OCI-LY3 (cell line): ENCODE measurements at regions not wholly inside any gene's neighbourhood (a gene's known extent, or its start where the extent isn't known, plus 50 kb on each side); places are given as distances from the start of the nearest gene placed in this dataset.

Source experiments
- EZH2phosphoT487 ChIP-seq: fragments of 200-600 bp; shearing (Covaris generic); IDR thresholded peaks from 2 replicates; pipeline ENCODE4 v1.6.1; 2018; ENCODE audit warnings: antibody characterized with exemption, mixed run types, low read depth
- TF ChIP-seq, protein P1 (sequence below): fragments of 200-600, 300-600 bp; sonication (generic); IDR thresholded peaks from 2 replicates; pipeline ENCODE4 v1.5.1; 2014; ENCODE audit warnings: antibody characterized with exemption, low read length, low read depth

DNA sequence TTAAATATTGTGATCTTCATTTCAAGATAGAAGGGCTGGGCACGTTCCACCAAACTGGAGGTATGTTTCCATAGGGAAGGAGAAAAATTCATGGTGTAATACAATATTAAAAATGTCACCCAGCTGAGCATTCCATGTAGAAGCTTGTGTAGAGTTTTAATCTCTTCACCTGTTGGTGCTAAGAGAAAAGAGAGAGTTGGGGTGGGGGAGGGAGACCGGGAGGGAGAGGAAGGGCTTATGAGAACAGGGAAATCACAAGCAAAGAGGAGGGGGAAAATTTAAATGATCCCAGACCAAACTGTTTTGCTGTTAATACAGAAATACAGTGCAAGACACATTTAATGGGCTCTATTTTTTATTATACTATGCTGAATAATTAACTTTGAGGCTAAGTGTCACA is 345.8 kb downstream of the ZNF536 start:
- TF ChIP-seq, protein P1, sequence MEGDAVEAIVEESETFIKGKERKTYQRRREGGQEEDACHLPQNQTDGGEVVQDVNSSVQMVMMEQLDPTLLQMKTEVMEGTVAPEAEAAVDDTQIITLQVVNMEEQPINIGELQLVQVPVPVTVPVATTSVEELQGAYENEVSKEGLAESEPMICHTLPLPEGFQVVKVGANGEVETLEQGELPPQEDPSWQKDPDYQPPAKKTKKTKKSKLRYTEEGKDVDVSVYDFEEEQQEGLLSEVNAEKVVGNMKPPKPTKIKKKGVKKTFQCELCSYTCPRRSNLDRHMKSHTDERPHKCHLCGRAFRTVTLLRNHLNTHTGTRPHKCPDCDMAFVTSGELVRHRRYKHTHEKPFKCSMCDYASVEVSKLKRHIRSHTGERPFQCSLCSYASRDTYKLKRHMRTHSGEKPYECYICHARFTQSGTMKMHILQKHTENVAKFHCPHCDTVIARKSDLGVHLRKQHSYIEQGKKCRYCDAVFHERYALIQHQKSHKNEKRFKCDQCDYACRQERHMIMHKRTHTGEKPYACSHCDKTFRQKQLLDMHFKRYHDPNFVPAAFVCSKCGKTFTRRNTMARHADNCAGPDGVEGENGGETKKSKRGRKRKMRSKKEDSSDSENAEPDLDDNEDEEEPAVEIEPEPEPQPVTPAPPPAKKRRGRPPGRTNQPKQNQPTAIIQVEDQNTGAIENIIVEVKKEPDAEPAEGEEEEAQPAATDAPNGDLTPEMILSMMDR: no peak
- no peak for TF ChIP-seq EZH2phosphoT487
